ENCODE measurements at regions not wholly inside any gene's neighbourhood (a gene's known extent, or its start where the extent isn't known, plus 50 kb on each side); places are given as distances from the start of the nearest gene placed in this dataset.
A peak's percentile ranks its signal among the peaks of the same experiment; 100 is the strongest.
"Not testable (repeated sequence)": the region's sequence is repeated elsewhere in the genome, so short reads cannot be mapped to it uniquely, and the experiment has no call there.

DNA sequence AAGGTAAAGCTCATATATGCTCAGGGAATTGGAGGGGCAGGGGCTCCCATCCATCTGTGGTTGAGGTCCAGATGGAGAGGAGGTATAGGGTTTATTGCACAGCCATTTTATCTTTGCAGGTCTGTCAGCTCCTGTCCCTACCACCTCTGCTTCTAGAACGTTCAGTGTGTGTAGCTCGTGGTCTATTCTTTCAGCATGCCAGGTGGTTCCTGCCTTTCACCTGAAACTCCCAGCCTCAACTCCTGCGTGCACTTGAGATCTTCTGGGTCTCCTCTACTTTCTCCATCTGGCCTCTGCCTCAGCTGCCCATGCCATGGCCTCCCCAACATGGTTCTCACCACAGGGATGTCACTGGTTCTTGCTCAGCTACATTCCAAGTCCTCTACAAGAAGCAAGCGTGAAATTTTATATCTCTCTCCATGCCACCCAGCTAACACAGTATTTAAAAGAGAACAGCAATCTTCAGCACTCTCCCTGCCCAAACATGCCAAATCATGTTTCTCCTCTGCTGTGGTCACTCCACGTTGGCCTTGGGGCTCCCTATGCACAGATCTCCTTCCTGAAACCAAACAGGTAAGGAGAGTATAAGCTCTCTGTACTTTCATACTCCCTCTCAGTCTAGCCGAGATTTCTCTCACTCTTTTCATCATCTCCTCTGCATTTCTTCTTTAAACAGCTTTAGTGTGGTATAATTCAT lies 157.8 kb upstream of the TRPC6 start:
- no peak for DNase-seq

DNA sequence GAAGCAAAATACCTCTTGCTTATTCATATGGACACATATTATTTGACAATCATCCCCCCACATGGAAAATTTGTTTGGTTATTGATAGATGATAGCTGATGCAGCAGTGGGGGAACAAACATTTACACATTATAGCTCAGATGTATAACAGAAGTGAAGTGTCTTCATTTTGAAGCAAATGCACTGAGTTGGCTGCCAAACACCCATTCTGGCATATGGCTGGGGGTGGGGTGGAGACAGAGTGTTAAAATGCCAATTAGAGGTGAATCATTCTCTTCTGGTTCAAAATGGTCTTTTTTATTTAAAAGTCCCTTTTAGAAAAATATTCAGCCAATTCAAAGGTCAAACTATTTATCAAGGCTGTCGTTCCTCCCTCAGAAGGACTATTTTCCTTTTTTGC lies 157.3 kb upstream of the TRPC6 start:
- no peak for DNase-seq

DNA sequence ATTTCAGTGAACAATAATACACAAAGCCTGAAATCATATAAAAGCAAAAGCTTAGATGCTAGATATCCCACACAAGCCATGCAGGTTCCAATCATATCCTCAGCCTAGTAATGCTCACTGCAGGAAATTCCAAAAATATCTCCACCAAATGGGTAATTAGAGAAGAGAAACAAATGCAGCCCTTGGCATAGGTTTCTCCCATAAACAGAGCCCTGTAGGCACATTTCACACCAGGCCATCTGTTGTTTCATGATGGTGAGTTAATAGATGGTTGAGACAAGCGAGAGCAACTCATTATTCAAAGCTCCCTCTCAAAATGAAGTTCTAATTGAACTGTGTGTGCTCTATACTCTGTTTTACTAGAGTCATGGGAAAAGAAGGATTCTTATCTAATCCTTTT lies 154.6 kb upstream of the TRPC6 start:
- peak in 4 of 56 donors; percentile 17 to 26 (median 20) for DNase-seq

DNA sequence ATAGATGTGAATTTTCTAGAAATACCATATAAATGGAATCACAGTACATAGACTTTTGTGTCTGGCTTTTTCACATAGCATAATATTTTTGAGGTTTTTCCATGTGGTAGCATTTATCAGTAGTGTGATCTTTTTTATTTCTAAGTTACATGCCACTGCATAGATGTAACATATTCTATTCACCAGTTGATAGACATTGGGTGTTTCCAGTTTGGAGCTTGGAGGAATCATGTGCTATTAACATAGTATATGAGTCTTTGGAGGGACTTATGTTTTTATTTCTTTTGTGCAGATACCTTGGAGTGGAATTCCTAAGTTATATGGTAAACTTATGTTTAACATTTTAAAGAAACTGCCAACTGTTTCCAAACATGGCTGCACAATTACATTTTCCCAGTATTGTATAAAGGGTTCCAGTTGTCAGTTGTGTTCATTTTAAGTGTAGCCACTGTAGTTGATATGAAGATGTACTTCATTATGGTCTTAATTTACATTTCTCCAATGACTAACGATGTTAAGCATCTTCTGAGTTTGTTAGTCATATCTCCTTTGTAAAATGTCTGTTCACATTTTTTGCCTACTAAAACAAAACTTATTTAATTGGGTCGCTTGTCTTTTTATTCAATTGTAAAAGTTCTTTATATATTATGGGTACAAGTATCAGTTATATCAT lies 145.7 kb upstream of the TRPC6 start:
- DNase-seq = no peak

DNA sequence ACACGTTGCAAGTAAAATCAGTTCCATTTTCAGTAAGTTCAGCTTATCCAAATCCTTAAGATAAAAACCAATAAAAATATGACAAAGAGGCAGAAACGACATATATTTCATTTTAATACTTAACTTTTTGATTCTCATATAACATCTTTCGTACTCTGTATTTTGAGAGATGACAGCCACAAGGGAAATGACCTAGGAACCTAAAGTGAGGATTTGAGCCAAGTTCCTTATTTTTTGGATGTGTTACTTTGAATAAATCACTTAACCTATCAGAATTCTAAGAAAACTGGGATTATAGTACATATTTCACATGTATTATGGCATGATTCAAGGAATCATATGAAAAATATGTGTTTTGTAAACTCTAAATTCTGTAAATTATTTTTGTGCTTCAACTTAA lies 143.6 kb upstream of the TRPC6 start:
- DNase-seq = no peak

DNA sequence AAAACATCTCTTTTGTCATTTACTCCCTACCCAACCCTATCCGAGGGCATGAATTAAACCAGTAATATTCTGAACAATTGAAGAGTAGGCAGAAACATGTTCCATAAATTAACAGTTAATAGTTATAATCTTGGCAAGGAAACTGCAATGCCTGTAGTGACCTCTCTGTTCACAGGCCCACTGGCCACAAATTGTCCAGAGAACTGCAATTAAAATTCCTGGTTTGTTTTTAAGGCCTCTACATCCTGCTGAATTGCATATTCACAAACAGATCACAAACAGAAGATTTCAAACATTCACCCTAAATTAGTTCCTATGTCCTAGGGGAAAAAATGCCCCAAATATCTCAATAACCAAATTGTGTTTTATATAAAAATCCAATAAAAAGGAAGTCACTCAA lies 143.2 kb upstream of the TRPC6 start:
- DNase-seq = no peak

DNA sequence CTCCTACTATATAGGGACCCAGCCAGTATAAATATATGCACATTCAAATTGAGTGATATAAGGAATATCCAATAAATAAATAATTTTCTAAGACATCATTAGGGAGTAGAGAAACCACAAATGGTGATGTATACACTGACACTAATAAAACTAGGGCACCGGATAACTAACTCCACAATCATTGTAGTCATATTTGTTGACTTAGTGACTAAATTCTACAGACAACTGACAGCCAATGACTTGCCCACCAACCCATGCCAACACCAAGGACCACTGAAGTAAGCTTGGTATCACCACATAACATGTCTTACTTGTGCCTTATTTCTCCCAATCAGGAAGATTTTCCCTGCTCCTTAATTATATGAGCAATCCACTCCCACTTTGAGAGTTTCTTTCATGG lies 139.6 kb upstream of the TRPC6 start:
- DNase-seq = no peak

DNA sequence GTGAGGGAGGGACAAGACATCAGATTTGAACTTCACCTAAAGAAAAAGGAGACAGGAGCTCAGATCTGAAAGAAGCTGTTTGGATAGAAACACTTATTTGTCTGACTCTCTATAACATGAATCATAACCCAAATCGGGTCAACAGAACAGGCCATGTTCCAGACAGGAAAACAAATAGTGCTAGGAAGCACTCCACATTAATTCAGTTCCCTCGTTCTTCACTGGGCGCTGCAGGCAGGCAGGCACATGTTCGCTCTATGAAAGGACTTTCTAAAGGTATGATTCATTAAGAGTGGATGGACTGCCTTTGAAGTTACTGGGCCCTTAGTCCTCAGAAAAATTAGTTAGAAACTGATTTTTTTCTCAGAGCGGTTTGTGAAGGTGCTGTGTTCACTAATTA lies 137.5 kb upstream of the TRPC6 start:
- DNase-seq = no peak

DNA sequence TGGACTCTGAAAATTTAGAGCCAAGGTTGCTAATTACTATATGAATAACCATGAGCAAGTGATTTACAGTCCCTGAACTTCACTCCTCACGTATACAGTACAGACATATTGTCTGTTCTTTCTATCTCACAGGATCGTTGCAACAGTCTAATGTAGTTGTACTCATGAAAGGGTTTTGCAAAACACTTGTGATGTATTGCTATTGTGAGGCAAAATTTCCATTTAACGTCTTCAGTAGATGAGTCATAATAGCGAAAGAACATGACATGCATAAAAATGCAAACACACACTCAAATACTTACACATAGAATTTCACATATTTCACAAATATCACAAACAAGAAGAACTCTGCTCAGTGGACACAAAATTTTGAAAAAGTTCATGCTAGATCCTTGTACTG lies 134.6 kb upstream of the TRPC6 start:
- DNase-seq = no peak

DNA sequence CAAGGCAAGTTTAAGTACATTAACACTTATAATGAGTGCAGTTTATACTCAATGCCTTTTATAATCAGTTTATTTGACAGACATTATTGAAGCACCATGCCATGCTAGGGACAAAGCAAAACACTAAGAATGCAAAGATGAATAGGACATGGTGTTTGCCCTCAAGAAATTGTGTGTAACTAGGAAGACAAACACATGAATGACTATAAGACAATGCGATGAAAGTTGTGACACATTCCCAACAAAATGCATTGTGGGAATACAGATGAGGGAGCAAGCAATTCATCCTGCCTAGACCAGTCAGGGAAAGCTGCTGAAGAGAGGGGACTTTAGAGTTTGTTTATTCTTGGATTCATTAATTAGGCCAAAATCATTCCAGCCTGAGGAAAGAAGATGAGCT lies 133.8 kb upstream of the TRPC6 start:
- DNase-seq = no peak

DNA sequence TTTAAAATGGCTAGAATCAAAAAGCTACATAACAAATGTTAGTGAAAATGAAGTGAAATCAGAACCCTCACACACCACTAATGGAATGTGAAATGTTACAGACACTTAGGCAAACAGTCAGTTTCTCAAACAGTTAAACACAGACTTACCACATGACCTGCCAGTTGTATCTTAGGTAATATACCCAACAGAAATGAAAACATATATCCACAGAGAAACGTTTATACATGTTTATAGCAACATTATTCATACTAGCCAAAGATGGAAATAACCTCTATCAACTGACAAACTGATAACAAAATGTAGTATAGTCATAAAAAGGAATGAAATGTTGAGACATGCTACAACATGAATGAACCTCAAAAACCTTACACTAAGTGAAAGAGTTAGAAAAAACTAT lies 131.5 kb upstream of the TRPC6 start:
- no peak for DNase-seq

DNA sequence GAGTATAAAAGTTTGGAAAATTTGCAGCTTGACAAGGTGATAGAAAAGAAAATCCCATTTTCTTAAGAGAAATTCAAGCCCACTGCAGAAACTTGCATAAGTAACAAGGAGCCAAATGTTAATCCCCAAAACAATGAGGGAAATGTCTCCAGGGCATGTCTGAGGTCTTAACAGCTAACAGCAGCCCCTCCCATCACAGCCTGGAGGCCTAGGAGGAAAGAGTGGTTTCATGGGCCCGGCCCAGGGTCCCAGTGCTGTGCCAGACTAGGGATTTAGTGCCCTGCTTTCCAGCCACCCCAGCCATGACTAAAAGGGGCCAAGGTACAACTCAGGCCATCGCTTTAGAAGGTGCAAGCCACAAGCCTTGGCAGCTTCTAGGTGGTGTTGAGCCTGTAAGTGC lies 123.7 kb upstream of the TRPC6 start:
- no peak for DNase-seq

DNA sequence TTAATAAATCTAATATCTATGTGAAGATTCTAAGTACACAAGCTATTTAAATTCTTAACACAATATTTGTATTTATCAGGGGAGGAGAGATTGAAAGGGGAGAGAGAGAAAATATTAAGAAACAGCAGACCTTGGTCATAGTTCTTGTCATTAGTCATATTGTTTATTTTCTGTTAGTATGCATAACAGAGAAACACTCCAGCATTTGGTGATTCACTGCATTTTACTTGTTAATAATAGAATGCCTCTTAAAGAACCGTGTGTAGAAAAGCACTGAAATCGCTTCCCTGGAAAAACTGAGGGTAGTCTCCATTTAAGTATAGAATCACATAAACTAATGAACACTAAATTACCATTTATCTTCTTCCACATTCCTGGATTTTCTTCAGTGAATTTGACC lies 122.7 kb upstream of the TRPC6 start:
- DNase-seq = no peak

DNA sequence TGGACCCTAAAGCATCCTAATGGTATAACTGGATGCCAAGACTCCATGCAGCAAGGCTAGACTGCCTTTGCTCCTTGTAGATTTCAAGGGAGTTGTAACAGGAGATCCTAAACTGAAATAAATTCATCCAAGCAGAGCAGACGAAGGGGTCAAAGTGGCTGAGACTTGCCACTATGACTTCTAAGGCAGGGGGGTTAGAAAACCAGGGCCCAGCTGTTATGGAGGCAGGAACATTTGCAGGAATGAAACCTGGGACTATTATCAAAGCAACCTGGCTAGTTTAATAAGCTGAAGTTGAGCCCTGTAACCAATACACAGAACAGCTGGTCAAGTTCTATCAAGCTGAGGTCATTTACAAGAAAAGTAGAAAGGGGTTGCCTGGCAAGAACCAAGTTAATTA lies 122.2 kb upstream of the TRPC6 start:
- no peak for DNase-seq

DNA sequence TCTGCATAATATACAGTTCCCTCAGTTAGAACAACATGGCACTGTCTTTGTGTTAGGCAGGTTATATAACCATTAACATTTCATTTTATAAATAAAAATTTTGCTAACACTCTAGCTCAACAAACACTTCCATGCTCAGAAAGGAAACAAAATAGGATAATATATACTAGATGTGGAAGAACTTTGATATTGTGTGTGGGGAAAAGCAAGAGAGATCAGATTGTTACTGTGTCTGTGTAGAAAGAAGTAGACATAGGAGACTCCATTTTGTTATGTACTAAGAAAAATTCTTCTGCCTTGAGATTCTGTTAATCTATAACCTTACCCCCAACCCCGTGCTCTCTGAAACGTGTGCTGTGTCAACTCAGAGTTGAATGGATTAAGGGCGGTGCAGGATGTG lies 111.1 kb upstream of the TRPC6 start:
- not testable (repeated sequence) for DNase-seq

DNA sequence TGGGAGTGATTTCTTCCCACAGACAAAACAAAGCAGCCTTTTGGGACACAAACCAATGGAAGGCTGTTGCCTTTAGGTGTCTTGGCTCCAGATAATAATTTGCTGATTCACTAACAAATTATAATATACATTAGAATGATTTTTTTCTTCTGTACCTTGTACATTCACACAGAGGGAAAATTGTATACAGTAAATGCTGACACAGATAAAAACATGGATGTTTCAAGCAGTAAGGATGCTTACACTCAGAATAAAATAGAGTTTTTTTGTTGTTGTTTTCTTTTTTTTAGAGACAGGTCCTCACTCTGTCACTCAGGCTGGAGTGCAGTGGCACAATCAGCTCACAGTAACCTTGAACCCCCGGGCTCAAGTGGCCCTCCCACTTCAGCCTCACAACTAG lies 109.2 kb upstream of the TRPC6 start:
- DNase-seq = no peak

DNA sequence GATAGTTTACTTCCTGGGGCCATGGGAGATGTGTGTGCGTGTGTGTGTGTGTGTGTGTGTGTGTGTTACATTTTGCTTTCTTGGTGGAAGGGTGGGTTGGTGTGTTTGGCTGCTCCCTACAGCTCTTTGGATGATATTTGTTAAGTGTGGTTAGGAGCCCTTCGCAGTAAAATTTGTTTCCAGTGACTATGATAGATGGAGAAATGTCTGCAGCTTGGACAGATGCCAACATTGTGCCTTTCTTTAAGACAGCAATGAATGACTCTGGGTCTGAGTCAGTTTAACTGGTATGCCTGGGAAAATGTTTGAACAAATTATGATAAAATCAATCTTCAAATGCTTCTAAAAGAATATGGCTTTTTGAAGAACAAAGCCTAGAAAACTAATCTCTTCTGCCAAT lies 102.7 kb upstream of the TRPC6 start:
- DNase-seq = no peak

DNA sequence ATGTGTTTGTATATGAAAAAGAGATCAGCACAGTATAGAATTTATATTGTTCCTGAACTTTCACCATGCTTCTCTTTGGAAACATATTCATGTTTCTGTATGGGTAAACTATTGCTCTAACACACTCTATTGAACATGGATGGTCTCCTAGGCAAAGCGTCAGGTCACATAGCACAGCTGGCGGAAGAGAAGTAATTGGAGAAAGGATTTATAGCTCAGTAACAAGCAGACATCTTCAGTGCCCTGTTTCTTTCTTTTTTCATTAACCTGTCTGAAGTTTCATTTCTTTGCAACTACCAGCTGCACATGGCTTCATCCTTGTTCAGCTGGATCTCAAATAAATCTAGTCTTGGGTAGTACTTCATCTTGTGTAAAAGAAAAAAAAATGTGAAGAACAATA lies 84.4 kb upstream of the TRPC6 start:
- DNase-seq = no peak

DNA sequence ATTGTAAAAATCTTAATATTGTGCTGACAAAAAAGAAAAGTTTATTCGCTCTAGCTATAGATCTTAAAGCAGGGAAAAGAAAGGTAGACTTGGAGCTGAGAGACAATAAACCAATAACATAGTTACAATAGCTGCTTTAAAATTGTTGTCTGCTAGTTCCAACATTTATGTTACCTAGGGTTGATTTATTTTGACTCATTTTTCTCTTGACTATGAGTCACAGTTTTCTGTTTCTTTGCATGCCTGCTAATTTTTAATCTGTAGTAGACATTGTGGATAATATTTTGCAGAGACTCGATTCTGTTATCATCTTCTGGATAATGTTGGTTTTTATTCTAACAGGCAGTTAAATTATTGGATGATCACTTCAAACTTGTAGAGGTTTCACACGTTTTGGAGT lies 83.1 kb upstream of the TRPC6 start:
- DNase-seq = no peak

DNA sequence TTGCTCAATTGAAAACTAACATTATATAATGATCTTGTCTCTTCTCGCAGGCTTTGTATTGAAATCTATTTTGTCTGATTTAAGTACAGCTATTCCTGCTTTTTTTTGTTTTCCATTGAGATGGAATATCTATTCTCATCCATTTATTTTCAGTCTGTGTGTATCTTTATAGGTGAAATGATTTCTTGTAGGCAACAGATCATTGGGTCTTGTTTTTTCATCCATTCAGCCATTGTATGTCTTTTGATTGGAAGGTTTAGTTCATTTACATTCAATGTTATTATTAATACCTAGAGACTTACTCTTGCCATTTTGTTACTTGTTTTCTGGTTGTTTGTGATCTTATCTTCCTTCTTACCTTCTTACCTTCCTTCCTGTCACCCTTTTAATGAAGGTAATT lies 77.8 kb upstream of the TRPC6 start:
- no peak for DNase-seq
